ENCODE measurements at regions not wholly inside any gene's neighbourhood (a gene's known extent, or its start where the extent isn't known, plus 50 kb on each side); places are given as distances from the start of the nearest gene placed in this dataset.
A peak's percentile ranks its signal among the peaks of the same experiment; 100 is the strongest.

DNA sequence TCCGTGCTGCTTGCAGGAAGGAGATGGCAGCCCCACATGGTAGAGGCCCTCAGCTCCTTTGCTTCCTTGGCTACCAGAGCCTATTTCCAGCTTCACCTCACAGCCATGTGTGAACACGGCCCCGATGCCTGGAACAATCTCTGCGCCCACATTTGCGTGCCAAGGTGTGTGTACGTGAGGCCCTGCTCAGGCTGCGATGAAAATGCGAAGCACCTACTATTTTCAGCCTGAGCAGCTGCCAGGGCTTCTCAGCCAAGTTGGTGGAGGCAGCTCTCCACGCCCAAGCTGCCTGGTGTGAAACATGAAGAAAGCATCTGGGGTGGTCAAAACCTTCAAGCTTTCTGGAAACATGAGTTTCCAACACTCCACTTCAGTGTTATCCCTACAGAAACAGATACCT is 177.8 kb upstream of the EGLN3 start:
- Histone ChIP-seq H3K27ac (ENCODE audit: control insufficient read depth, insufficient read depth, low read length) (no peak overlapping the region), H3K4me3 (ENCODE audit: control insufficient read depth in 2 of 3, extremely low read depth in 1 of 3, insufficient read depth in 2 of 3, low read depth in 1 of 3, low read length in 3 of 3) (no peak overlapping the region), H3K4me1 (ENCODE audit: control insufficient read depth, extremely low read depth, insufficient read depth, low read length) (no peaks in the 10 kb centered on the region), H3K36me3 (ENCODE audit: control insufficient read depth in 2 of 2, extremely low read depth in 1 of 2, insufficient read depth in 2 of 2, low read length in 2 of 2) (no peaks in the 10 kb centered on the region), H3K9ac (ENCODE audit: control insufficient read depth, extremely low read depth, insufficient read depth, low read length) (no peak overlapping the region), H4K20me1 (ENCODE audit: control insufficient read depth, extremely low read depth, insufficient read depth, low read length) (no peaks in the 10 kb centered on the region), H3K27me3 (ENCODE audit: control insufficient read depth, extremely low read depth, insufficient read depth, low read length) (no peaks in the 10 kb centered on the region), H3K9me3 (ENCODE audit: control insufficient read depth, low read depth, low read length) (no peaks in the 10 kb centered on the region), H2AFZ (ENCODE audit: control insufficient read depth, low read length) (peak overlapping the region; percentile 33), H3K79me2 (ENCODE audit: control insufficient read depth, insufficient read depth, low read length) (no peaks in the 10 kb centered on the region), H3K4me2 (ENCODE audit: control insufficient read depth, extremely low read depth, insufficient read depth, low read depth, low read length) (no peak overlapping the region), H3K9me1 (ENCODE audit: control insufficient read depth, extremely low read depth, insufficient read depth, low read length) (no peaks in the 10 kb centered on the region)
- no peak for DNase-seq (ENCODE audit: low read depth, low spot score)
- no peak for FAIRE-seq
- TF ChIP-seq EZH2 (IDR thresholded peaks at IDR 0.05; ENCODE audit: low read length): no peak
- TF ChIP-seq, protein P1, sequence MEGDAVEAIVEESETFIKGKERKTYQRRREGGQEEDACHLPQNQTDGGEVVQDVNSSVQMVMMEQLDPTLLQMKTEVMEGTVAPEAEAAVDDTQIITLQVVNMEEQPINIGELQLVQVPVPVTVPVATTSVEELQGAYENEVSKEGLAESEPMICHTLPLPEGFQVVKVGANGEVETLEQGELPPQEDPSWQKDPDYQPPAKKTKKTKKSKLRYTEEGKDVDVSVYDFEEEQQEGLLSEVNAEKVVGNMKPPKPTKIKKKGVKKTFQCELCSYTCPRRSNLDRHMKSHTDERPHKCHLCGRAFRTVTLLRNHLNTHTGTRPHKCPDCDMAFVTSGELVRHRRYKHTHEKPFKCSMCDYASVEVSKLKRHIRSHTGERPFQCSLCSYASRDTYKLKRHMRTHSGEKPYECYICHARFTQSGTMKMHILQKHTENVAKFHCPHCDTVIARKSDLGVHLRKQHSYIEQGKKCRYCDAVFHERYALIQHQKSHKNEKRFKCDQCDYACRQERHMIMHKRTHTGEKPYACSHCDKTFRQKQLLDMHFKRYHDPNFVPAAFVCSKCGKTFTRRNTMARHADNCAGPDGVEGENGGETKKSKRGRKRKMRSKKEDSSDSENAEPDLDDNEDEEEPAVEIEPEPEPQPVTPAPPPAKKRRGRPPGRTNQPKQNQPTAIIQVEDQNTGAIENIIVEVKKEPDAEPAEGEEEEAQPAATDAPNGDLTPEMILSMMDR (optimal IDR thresholded peaks at IDR 0.05 in 1 of 3, IDR thresholded peaks at IDR 0.05 in 1 of 3, conservative IDR thresholded peaks at IDR 0.05 in 1 of 3; ENCODE audit: extremely low read depth in 1 of 3, insufficient read depth in 2 of 3, low read length in 3 of 3): no peak
- dilution Hi-C loops (cut with MboI; ENCODE audit: extremely low pct_ligation_motif_present, low sequenced_read_pairs): no loop called here

DNA sequence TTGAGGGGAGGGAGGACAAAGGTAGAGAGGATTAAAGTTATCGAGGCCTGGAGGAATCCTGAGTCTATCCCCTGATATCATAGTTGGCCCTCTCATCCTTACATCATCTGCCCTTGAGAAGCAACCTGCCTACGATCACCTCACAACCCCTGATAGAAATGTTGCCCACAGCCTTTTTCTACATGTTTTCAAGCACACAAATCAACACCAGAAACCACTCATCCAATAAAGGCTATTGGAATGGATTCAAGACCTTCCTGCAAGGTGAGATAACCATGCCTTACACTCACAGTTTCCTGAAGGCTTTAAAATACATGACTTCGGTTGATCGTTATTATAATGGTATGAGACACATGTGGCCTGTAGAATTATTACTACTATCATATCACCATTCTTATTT is 175.7 kb upstream of the EGLN3 start:
- Histone ChIP-seq H3K4me1 (ENCODE audit: control insufficient read depth, extremely low read depth, insufficient read depth, low read length) (no peaks in the 10 kb centered on the region), H3K79me2 (ENCODE audit: control insufficient read depth, insufficient read depth, low read length) (no peaks in the 10 kb centered on the region), H3K27ac (ENCODE audit: control insufficient read depth, insufficient read depth, low read length) (no peak overlapping the region), H3K36me3 (ENCODE audit: control insufficient read depth in 2 of 2, extremely low read depth in 1 of 2, insufficient read depth in 2 of 2, low read length in 2 of 2) (no peaks in the 10 kb centered on the region), H3K27me3 (ENCODE audit: control insufficient read depth, extremely low read depth, insufficient read depth, low read length) (no peaks in the 10 kb centered on the region), H4K20me1 (ENCODE audit: control insufficient read depth, extremely low read depth, insufficient read depth, low read length) (no peaks in the 10 kb centered on the region), H2AFZ (ENCODE audit: control insufficient read depth, low read length) (no peak overlapping the region), H3K9me1 (ENCODE audit: control insufficient read depth, extremely low read depth, insufficient read depth, low read length) (no peaks in the 10 kb centered on the region), H3K9ac (ENCODE audit: control insufficient read depth, extremely low read depth, insufficient read depth, low read length) (no peak overlapping the region), H3K9me3 (ENCODE audit: control insufficient read depth, low read depth, low read length) (no peaks in the 10 kb centered on the region), H3K4me2 (ENCODE audit: control insufficient read depth, extremely low read depth, insufficient read depth, low read depth, low read length) (no peak overlapping the region), H3K4me3 (ENCODE audit: control insufficient read depth in 2 of 3, extremely low read depth in 1 of 3, insufficient read depth in 2 of 3, low read depth in 1 of 3, low read length in 3 of 3) (no peak overlapping the region)
- FAIRE-seq: no peak
- DNase-seq (ENCODE audit: low read depth, low spot score): no peak
- TF ChIP-seq EZH2 (IDR thresholded peaks at IDR 0.05; ENCODE audit: low read length): no peak
- TF ChIP-seq, protein P1 (optimal IDR thresholded peaks at IDR 0.05 in 1 of 3, IDR thresholded peaks at IDR 0.05 in 1 of 3, conservative IDR thresholded peaks at IDR 0.05 in 1 of 3; ENCODE audit: extremely low read depth in 1 of 3, insufficient read depth in 2 of 3, low read length in 3 of 3): no peak
- dilution Hi-C loops (cut with MboI; ENCODE audit: extremely low pct_ligation_motif_present, low sequenced_read_pairs): no loop called here

All from keratinocyte (primary cell).